H1 (cell line): ENCODE measurements at regions not wholly inside any gene's neighbourhood (a gene's known extent, or its start where the extent isn't known, plus 50 kb on each side); places are given as distances from the start of the nearest gene placed in this dataset.

Experiments used
- RNF2 ChIP-seq: fragments of 200-900, 300-1000 bp; sonication (generic); IDR thresholded peaks from 2 replicates; pipeline ENCODE4 v1.7.1; 2016; ENCODE audit warnings: borderline replicate concordance, low read depth, mild to moderate bottlenecking, antibody characterized with exemption, low read length; ENCODE audit not compliant: poor library complexity, severe bottlenecking; ENCODE audit errors: missing control alignments
- ZNF274 ChIP-seq: IDR thresholded peaks from 2 replicates; pipeline ENCODE4 v1.7.0; 2012; ENCODE audit warnings: low read length, borderline replicate concordance; ENCODE audit errors: extremely low read depth

DNA sequence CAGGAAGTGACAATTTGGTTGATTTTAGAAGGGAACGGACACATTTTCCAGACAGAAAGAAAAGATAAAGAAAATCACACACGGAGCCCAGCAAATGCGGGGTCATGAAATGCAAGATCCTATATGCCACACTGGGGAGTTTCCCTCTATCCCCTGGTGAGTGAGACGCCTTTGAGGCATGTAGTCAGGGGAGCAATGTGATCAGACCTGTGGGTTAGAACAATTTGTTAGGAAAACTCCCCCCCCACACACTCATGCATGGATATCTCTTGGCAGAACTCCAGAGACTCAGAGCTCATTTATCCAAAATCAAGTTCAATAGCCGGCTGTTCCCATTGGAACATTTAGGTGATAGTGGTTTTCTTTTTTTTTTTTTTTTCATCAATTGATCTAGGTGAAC lies 71.7 kb upstream of the TRIO start (continued):
- TF ChIP-seq ZNF274, result no peak
- no peak for TF ChIP-seq RNF2
